H9 (cell line): ENCODE measurements at regions not wholly inside any gene's neighbourhood (a gene's known extent, or its start where the extent isn't known, plus 50 kb on each side); places are given as distances from the start of the nearest gene placed in this dataset.

ENCODE experiments used
- DNase-seq: peaks from one replicate; pipeline ENCODE4 v3.0.0-alpha.2; 2017
- H2AFZ ChIP-seq: one replicate; pipeline ENCODE4 v1.6.1; 2013; ENCODE audit warnings: mild to moderate bottlenecking, low read length, control low read depth, moderate library complexity
- H2AK5ac ChIP-seq: 2 replicates; pipeline ENCODE4 v1.6.1; 2013; ENCODE audit warnings: low read length, control low read depth, mixed read lengths; ENCODE audit not compliant: insufficient read length
- H2BK120ac ChIP-seq: one replicate; pipeline ENCODE4 v1.6.1; 2013; ENCODE audit warnings: low read depth, mild to moderate bottlenecking, low read length, control low read depth, inconsistent platforms; ENCODE audit not compliant: poor library complexity, severe bottlenecking
- H2BK12ac ChIP-seq: 2 replicates; pipeline ENCODE4 v1.6.1; 2013; ENCODE audit warnings: low read length, control low read depth, mixed read lengths, low read depth; ENCODE audit not compliant: insufficient read length
- H2BK15ac ChIP-seq: 2 replicates; pipeline ENCODE4 v1.6.1; 2013; ENCODE audit warnings: low read depth, low read length, control low read depth
- H2BK20ac ChIP-seq: one replicate; pipeline ENCODE4 v1.6.1; 2013; ENCODE audit warnings: low read depth, mild to moderate bottlenecking, low read length, control low read depth, inconsistent platforms; ENCODE audit not compliant: poor library complexity, severe bottlenecking
- H2BK5ac ChIP-seq: 2 replicates; pipeline ENCODE4 v1.6.1; 2013; ENCODE audit warnings: low read length, control low read depth, mixed read lengths; ENCODE audit not compliant: insufficient read length
- H3K14ac ChIP-seq: 2 replicates; pipeline ENCODE4 v1.6.1; 2013; ENCODE audit warnings: low read length, control low read depth; ENCODE audit not compliant: insufficient read depth
- H3K18ac ChIP-seq: 2 replicates; pipeline ENCODE4 v1.6.1; 2013; ENCODE audit warnings: low read depth, mild to moderate bottlenecking, mixed read lengths, low read length, control low read depth; ENCODE audit not compliant: insufficient read length
- H3K23ac ChIP-seq: 2 replicates; pipeline ENCODE4 v1.6.1; 2013; ENCODE audit warnings: low read length, control low read depth, mixed read lengths, low read depth; ENCODE audit not compliant: insufficient read length
- H3K23me2 ChIP-seq: 2 replicates; pipeline ENCODE4 v1.6.1; 2013; ENCODE audit warnings: low read depth, mild to moderate bottlenecking, mixed read lengths, low read length, control low read depth; ENCODE audit not compliant: insufficient read length, poor library complexity, severe bottlenecking
- H3K27ac ChIP-seq: 2 replicates; pipeline ENCODE4 v1.5.1; 2013; ENCODE audit warnings: low read length, control low read depth, mixed read lengths, low read depth; ENCODE audit not compliant: insufficient read length
- H3K27me3 ChIP-seq: 2 replicates; pipeline ENCODE4 v1.6.1; 2013; ENCODE audit warnings: low read length, control low read depth, inconsistent platforms; ENCODE audit not compliant: insufficient read depth
- H3K4ac ChIP-seq: 2 replicates; pipeline ENCODE4 v1.6.1; 2013; ENCODE audit warnings: low read depth, mild to moderate bottlenecking, control low read depth, inconsistent platforms, low read length, moderate library complexity
- H3K4me1 ChIP-seq: 2 replicates; pipeline ENCODE4 v1.6.1; 2013; ENCODE audit warnings: low read length, control low read depth, inconsistent platforms; ENCODE audit not compliant: insufficient read depth
- H3K4me2 ChIP-seq: 2 replicates; pipeline ENCODE4 v1.6.1; 2013; ENCODE audit warnings: low read length, control low read depth, mixed read lengths; ENCODE audit not compliant: insufficient read length, insufficient read depth
- H3K56ac ChIP-seq: 2 replicates; pipeline ENCODE4 v1.6.1; 2013; ENCODE audit warnings: low read depth, mild to moderate bottlenecking, mixed read lengths, low read length, control low read depth; ENCODE audit not compliant: insufficient read length
- H3K79me1 ChIP-seq: 2 replicates; pipeline ENCODE4 v1.6.1; 2013; ENCODE audit warnings: low read depth, mild to moderate bottlenecking, moderate library complexity, low read length, control low read depth, inconsistent platforms; ENCODE audit not compliant: insufficient read depth, poor library complexity, severe bottlenecking
- H3K79me2 ChIP-seq: 2 replicates; pipeline ENCODE4 v1.6.1; 2013; ENCODE audit warnings: low read length, control low read depth, inconsistent platforms; ENCODE audit not compliant: insufficient read depth
- H3K9ac ChIP-seq: 2 replicates; pipeline ENCODE4 v1.6.1; 2013; ENCODE audit warnings: low read length, control low read depth, mixed read lengths; ENCODE audit not compliant: insufficient read length; ENCODE audit errors: extremely low read depth
- H3K9me3 ChIP-seq: one replicate; pipeline ENCODE4 v1.6.1; 2013; ENCODE audit warnings: low read depth, low read length, inconsistent platforms; ENCODE audit not compliant: control insufficient read depth
- H3T11ph ChIP-seq: one replicate; pipeline ENCODE4 v1.6.1; 2013; ENCODE audit warnings: mild to moderate bottlenecking, low read length, control low read depth, inconsistent platforms
- H4K20me1 ChIP-seq: one replicate; pipeline ENCODE4 v1.6.1; 2013; ENCODE audit not compliant: control insufficient read depth, insufficient read length, insufficient read depth
- H4K5ac ChIP-seq: 2 replicates; pipeline ENCODE4 v1.6.1; 2013; ENCODE audit warnings: low read depth, mild to moderate bottlenecking, mixed read lengths, low read length, control low read depth; ENCODE audit not compliant: insufficient read length
- H4K8ac ChIP-seq: replicated peaks from 2 replicates; pipeline ENCODE4 v1.6.1; 2013; ENCODE audit warnings: low read length, control low read depth, mixed read lengths, low read depth; ENCODE audit not compliant: insufficient read length
- H4K91ac ChIP-seq: 2 replicates; pipeline ENCODE4 v1.6.1; 2013; ENCODE audit warnings: low read depth, mild to moderate bottlenecking, moderate library complexity, mixed read lengths, low read length, control low read depth; ENCODE audit not compliant: insufficient read length
- H3K27ac Mint-ChIP-seq, 3 experiments: 2 replicates in 2 of 3; 3 replicates in 1 of 3; pipeline ENCODE4 v1.8.0; 2020 to 2021; ENCODE audit warnings: mixed read lengths in 3 of 3, mild to moderate bottlenecking in 1 of 3, moderate library complexity in 1 of 3
- H3K27me3 Mint-ChIP-seq: 2 replicates; pipeline ENCODE4 v1.8.0; 2021; ENCODE audit warnings: low read depth, mild to moderate bottlenecking, moderate library complexity, mixed read lengths
- H3K36me3 Mint-ChIP-seq, 3 experiments: 2 replicates in 2 of 3; 3 replicates in 1 of 3; pipeline ENCODE4 v1.8.0; 2020 to 2021; ENCODE audit warnings: low read depth in 3 of 3, mixed read lengths in 3 of 3; ENCODE audit not compliant: insufficient read depth in 1 of 3
- H3K4me1 Mint-ChIP-seq, 2 experiments: 2 replicates each; pipeline ENCODE4 v1.8.0; 2020; ENCODE audit warnings: mixed read lengths in 2 of 2
- H3K4me3 Mint-ChIP-seq, 2 experiments: 2 replicates in 1 of 2; 3 replicates in 1 of 2; pipeline ENCODE4 v1.8.0; 2020 to 2021; ENCODE audit warnings: mild to moderate bottlenecking in 2 of 2, mixed read lengths in 2 of 2, moderate library complexity in 1 of 2
- H3K9me3 Mint-ChIP-seq, 2 experiments: 2 replicates in 1 of 2; 3 replicates in 1 of 2; pipeline ENCODE4 v1.8.0; 2020; ENCODE audit warnings: mild to moderate bottlenecking in 2 of 2, mixed read lengths in 2 of 2, moderate library complexity in 1 of 2
- WGBS: extraction: QIAGEN DNeasy Blood & Tissue Kit; methylation state at CpG from one replicate; pipeline ENCODE4 v1.1.7; 2013; ENCODE audit warnings: missing lambda C conversion rate, low lambda C conversion rate, mixed read lengths; ENCODE audit not compliant: insufficient read length; ENCODE audit errors: extremely low coverage; 5-methylcytosine and 5-hydroxymethylcytosine counted together
- TF ChIP-seq, protein P1 (sequence below): fragments of 200-600 bp; sonication (generic); conservative IDR thresholded peaks from 3 replicates; pipeline ENCODE4 v1.8.0; 2021; ENCODE audit warnings: antibody characterized with exemption, mild to moderate bottlenecking

- Histone ChIP-seq H3K27me3 (no peaks in the 10 kb centered on the region), H2BK15ac (no peak overlapping the region), H3K4ac (no peak overlapping the region), H3K79me2 (no peaks in the 10 kb centered on the region), H3K56ac (no peak overlapping the region), H3K14ac (no peak overlapping the region), H4K20me1 (no peaks in the 10 kb centered on the region), H2BK120ac (no peak overlapping the region), H2BK5ac (no peak overlapping the region), H4K8ac (no peak overlapping the region), H3T11ph (no peak overlapping the region), H2BK20ac (no peak overlapping the region), H3K27ac (no peak overlapping the region), H2BK12ac (no peak overlapping the region), H3K23ac (no peak overlapping the region), H3K4me1 (no peaks in the 10 kb centered on the region), H2AK5ac (no peak overlapping the region), H3K18ac (no peak overlapping the region), H3K9me3 (no peaks in the 10 kb centered on the region), H3K23me2 (no peaks in the 10 kb centered on the region), H4K5ac (no peak overlapping the region), H3K4me2 (no peak overlapping the region), H4K91ac (no peak overlapping the region), H2AFZ (no peak overlapping the region), H3K9ac (no peak overlapping the region), H3K79me1 (no peaks in the 10 kb centered on the region)
- Mint-ChIP-seq H3K9me3 (peaks cover under 1 to 8% of the 10 kb centered on the region in 2 experiments; a peak in 3 of 5 replicates), H3K4me3 (no peak overlapping the region), H3K36me3 (no peaks in the 10 kb centered on the region), H3K27ac (peak overlapping the region in 1 of 3 experiments; percentile 9; a peak in 1 of 7 replicates), H3K4me1 (no peaks in the 10 kb centered on the region), H3K27me3 (no peaks in the 10 kb centered on the region)
- no CpG with 5 or more reads among the region's 6 CpGs for WGBS
- DNase-seq = no peak
- TF ChIP-seq, protein P1, sequence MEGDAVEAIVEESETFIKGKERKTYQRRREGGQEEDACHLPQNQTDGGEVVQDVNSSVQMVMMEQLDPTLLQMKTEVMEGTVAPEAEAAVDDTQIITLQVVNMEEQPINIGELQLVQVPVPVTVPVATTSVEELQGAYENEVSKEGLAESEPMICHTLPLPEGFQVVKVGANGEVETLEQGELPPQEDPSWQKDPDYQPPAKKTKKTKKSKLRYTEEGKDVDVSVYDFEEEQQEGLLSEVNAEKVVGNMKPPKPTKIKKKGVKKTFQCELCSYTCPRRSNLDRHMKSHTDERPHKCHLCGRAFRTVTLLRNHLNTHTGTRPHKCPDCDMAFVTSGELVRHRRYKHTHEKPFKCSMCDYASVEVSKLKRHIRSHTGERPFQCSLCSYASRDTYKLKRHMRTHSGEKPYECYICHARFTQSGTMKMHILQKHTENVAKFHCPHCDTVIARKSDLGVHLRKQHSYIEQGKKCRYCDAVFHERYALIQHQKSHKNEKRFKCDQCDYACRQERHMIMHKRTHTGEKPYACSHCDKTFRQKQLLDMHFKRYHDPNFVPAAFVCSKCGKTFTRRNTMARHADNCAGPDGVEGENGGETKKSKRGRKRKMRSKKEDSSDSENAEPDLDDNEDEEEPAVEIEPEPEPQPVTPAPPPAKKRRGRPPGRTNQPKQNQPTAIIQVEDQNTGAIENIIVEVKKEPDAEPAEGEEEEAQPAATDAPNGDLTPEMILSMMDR = no peak
These were observed 329.8 kb upstream of the GRM7 start for GRCh38 chr3:6531153-6531552.
